Fibroblast of villous mesenchyme (primary cell): ENCODE measurements at regions not wholly inside any gene's neighbourhood (a gene's known extent, or its start where the extent isn't known, plus 50 kb on each side); places are given as distances from the start of the nearest gene placed in this dataset.

ENCODE experiments used
- DNase-seq: peaks from one replicate; pipeline ENCODE4 v3.0.0-alpha.2; 2010; ENCODE audit warnings: low read depth
- H3K4me3 ChIP-seq: 2 replicates; pipeline ENCODE4 v1.5.1; 2011; ENCODE audit warnings: low read depth, mild to moderate bottlenecking, low read length
- TF ChIP-seq, protein P1 (sequence below): IDR thresholded peaks from 2 replicates; pipeline ENCODE4 v1.5.1; 2012; ENCODE audit warnings: low read depth, mild to moderate bottlenecking, low read length; ENCODE audit not compliant: insufficient read depth

DNA sequence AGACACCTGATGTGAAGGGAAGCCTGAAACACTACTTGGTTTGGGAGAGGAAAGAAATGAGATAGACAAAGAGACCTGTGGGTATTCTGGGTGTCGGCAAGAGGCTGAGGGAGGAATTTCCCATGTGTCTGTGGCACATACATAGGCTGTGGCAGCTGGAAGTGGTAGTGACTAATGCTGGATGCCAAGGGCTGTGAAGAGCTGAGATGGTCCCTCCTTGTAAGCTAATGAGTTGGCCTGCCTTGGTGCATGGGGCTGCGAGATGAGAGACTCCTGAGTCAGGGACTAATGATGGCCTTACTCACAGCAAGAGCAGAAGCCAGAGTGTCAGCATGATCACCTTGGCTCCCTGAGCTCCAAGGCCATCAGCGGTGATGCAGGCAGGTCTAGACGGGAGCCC, 119.0 kb upstream of the EEPD1 start:
- TF ChIP-seq, protein P1, sequence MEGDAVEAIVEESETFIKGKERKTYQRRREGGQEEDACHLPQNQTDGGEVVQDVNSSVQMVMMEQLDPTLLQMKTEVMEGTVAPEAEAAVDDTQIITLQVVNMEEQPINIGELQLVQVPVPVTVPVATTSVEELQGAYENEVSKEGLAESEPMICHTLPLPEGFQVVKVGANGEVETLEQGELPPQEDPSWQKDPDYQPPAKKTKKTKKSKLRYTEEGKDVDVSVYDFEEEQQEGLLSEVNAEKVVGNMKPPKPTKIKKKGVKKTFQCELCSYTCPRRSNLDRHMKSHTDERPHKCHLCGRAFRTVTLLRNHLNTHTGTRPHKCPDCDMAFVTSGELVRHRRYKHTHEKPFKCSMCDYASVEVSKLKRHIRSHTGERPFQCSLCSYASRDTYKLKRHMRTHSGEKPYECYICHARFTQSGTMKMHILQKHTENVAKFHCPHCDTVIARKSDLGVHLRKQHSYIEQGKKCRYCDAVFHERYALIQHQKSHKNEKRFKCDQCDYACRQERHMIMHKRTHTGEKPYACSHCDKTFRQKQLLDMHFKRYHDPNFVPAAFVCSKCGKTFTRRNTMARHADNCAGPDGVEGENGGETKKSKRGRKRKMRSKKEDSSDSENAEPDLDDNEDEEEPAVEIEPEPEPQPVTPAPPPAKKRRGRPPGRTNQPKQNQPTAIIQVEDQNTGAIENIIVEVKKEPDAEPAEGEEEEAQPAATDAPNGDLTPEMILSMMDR = no peak
- DNase-seq = no peak
- no peak overlapping the region for H3K4me3 ChIP-seq

DNA sequence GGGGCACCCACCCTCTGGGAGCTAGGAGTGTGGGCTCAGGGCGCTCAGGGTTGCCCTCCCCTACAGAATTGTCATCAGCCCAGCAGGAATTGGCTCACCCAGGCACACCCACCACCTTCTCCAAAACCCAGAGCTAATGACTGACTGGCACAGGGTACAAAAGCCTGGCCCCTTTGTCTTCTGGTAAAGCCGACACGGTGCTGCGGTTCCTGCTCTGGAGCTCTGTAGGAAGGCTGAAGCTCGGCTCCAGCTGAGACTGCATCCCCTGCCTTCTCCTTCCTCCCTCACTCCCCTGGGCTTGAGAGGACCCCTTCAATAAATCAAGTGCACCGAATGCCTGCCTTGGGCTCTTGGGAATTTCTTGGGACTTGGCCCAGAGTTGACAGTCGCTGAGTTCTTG, 117.9 kb upstream of the EEPD1 start:
- TF ChIP-seq, protein P1 = no peak

DNA sequence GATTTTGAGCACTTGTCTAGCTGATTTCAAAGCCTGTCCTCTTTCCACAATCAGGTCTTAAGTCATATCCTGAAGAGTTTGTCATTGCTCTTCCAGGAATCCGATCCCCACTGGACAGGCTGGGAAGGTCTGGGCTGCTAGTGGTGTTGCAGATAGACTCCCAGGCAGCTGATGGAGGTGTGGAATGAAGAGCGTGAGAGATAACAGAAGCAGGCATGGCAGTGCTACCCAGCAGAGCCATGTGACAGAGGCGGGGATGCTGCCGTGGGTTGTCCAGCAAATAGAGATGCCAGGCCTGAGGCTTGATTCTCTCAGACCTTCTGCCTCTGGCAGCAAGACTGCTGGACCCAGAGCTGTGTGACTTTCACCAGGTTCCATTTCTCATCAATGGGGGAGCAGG, 116.5 kb upstream of the EEPD1 start:
- no peak overlapping the region for H3K4me3 ChIP-seq
- DNase-seq = peak; percentile 14
- TF ChIP-seq, protein P1 = no peak

More for the DNA sequence above, 117.9 kb upstream of the EEPD1 start:
- no peak for DNase-seq
- H3K4me3 ChIP-seq = no peak overlapping the region

DNA sequence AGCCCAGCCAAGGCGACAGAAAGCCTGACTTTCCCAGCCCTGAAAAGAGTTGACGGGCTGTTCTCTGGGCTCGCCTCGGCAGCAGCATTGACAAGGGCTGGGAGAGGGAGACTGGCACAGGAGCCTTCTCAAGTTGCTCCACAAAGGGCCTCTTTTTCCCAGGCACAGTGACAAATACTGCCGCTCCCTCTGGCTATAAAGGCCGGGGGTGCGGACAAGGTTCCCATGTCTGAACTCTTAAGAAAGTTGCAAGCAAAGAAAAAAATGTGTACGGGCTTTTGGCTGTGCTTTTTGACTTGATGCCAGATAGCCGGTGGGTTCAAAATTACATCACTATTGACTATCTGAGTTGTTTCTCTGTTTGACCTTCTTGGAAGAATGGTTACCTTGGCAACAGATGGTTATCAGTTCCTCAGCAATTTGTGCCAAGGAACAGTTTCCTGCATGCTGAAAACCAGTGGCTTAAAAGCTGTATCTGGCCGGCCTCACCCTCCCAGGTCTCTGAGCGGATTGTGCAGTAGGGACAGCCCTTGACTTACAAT, 115.9 kb upstream of the EEPD1 start:
- H3K4me3 ChIP-seq = no peak overlapping the region
- DNase-seq = peak; percentile 91
- TF ChIP-seq, protein P1 = no peak

DNA sequence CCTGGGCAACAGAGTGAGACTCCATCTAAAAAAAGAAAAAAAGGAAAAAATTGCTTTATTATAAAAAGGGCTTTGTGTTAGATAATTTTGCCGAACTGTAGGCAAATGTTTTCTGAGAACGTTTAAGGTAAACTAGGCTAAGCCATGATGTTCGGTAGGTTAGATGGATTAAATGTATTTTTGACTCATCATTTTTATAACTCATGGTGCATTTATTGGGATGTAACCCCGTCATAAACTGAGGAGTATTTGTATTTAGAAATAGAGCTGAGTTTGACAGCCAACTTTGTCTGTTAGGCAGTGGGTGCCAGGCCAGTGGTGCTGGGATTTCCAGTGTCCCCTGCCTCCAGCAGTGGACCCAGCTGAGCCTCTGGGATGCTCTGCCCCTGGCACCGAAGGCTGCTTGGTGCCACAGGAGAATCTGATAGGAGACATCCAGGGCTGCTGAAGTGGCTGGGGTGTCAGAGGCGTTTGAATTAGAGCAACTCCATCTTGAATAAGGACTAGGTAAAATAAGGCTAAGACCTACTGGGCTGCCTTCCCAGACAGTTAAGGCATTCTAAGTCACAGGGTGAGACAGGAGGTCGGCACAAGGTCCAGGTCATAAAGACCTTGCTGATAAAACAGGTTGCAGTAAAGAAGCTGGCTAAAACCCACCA, 114.9 kb upstream of the EEPD1 start:
- H3K4me3 ChIP-seq = no peak overlapping the region
- TF ChIP-seq, protein P1 = no peak
- no peak for DNase-seq

DNA sequence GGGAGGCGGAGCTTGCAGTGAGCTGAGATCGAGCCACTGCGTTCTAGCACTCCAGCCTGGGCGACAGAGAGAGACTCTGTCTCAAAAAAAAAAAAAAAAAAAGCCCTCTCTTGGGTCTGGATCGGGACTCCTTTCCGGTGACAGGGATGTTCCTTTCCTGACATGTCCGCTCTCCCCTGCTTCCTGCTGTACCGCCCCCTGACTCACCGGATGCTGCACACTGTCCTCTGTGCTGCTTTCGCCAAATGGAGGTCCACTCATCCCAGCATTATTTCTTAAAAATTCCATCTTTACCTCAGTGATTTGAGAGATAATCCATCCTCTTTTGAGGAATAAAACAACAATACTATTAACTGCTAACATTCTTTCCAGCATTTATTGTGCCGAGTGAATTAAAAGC, 113.8 kb upstream of the EEPD1 start:
- no peak for DNase-seq
- H3K4me3 ChIP-seq = no peak overlapping the region
- TF ChIP-seq, protein P1 = no peak

DNA sequence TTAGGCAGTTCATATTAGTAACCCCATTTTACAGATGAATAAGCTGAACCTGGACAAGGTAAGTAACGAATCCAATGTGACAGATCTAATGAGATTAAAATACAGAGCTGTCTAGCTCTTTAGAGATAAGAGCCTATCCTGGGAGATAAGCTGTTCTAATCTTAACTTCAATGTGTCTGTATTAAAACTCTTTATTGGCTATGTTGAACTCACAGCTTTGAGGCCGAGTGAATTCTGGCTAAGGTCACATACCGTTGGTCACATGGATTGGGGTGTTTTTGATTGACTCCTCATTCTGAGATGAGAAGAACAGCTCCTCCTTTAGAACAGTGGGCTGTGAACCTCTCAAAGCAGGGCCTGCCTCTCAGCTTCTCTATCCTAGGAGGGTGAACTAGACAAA, 113.4 kb upstream of the EEPD1 start:
- TF ChIP-seq, protein P1 = no peak
- no peak overlapping the region for H3K4me3 ChIP-seq
- no peak for DNase-seq
